ENCODE measurements at regions not wholly inside any gene's neighbourhood (a gene's known extent, or its start where the extent isn't known, plus 50 kb on each side); places are given as distances from the start of the nearest gene placed in this dataset.

GRCh38 chr5:142501890-142502289 is 177.1 kb upstream of the SPRY4 start:
- no peak overlapping the region for H3K27ac ChIP-seq (ENCODE audit: extremely low read depth, low read depth, low read length)
- no peaks in the 10 kb centered on the region for H3K9me1 ChIP-seq (ENCODE audit: control insufficient read depth, insufficient read depth, low read length)
- no TSS peak for BruUV-seq (replicated peaks)
- 5% methylated on average over 3 of the region's 3 CpGs for WGBS (ENCODE audit: insufficient coverage, low coverage, missing lambda C conversion rate)
- ChIA-PET POLR2A (no interaction called here), CTCF (ENCODE audit: low intra/inter-chr PET ratio) (no interaction called here)
- peaks cover 0 to 9% of the 10 kb centered on the region in 2 experiments; a peak in 3 of 5 replicates for H3K27me3 ChIP-seq (ENCODE audit: control insufficient read depth in 2 of 2, insufficient read depth in 2 of 2, low read length in 2 of 2)
- H3K4me3 ChIP-seq: no peak overlapping the region
- no peak overlapping the region for H3K4me2 ChIP-seq (ENCODE audit: insufficient read depth, low read length)
- H3K4me1 ChIP-seq (replicated peaks in 1 of 2; ENCODE audit: control insufficient read depth in 2 of 2, insufficient read depth in 2 of 2, low read length in 2 of 2): peaks cover 0 to 13% of the 10 kb centered on the region in 2 experiments; a peak in 3 of 5 replicates
- no peaks in the 10 kb centered on the region for H3K9me3 ChIP-seq (replicated peaks; ENCODE audit: control insufficient read depth, insufficient read depth, low read depth, low read length)
- H4K20me1 ChIP-seq (replicated peaks; ENCODE audit: control insufficient read depth, insufficient read depth, low read length): no peaks in the 10 kb centered on the region
- intact Hi-C loops (cut with micrococcal nuclease): no loop called here
- no peaks in the 10 kb centered on the region for H3K79me2 ChIP-seq (ENCODE audit: control insufficient read depth, insufficient read depth, low read length)
- no peak overlapping the region for H3K9ac ChIP-seq (ENCODE audit: insufficient read depth in 1 of 2, low read depth in 2 of 2, low read length in 2 of 2)
- ATAC-seq: no peak
- H3K36me3 ChIP-seq (ENCODE audit: control insufficient read depth, insufficient read depth, low read length): no peaks in the 10 kb centered on the region
- 0 out of 4 replicates have a peak, but pooled peaks of 1 of the 2 experiments have one; percentile 17 for TF ChIP-seq RAD21 (CRISPR knock-in tag; conservative IDR thresholded peaks at IDR 0.05 in 1 of 2, IDR thresholded peaks at IDR 0.05 in 1 of 2)
- TF ChIP-seq ARHGAP35 (IDR thresholded peaks at IDR 0.05; ENCODE audit: partially characterized antibody): no peak
- in situ Hi-C loops (cut with MboI): no loop called here
- H2AFZ ChIP-seq (ENCODE audit: low read depth, low read length): no peak overlapping the region
- FAIRE-seq: no peak
- DNase-seq (ENCODE audit: extremely low read depth in 1 of 4, low spot score in 3 of 4): no peak

GRCh38 chr5:142500227-142500905 is 175.5 kb upstream of the SPRY4 start:
- 9% methylated on average over 3 of the region's 3 CpGs for WGBS (ENCODE audit: insufficient coverage, low coverage, missing lambda C conversion rate)
- FAIRE-seq (no peak), ATAC-seq (no peak), DNase-seq (ENCODE audit: extremely low read depth in 1 of 4, low spot score in 3 of 4) (no peak)
- H3K79me2 ChIP-seq (ENCODE audit: control insufficient read depth, insufficient read depth, low read length): no peaks in the 10 kb centered on the region
- ChIA-PET POLR2A (interaction anchor here (0.7 to 1.0 kb wide), 2 partner anchors 19 to 191 kb away, joined by 3 to 4 read pairs; no protein-coding TSS in a partner anchor), CTCF (ENCODE audit: low intra/inter-chr PET ratio) (no interaction called here)
- no peak overlapping the region for H2AFZ ChIP-seq (ENCODE audit: low read depth, low read length)
- no peaks in the 10 kb centered on the region for H3K4me1 ChIP-seq (replicated peaks in 1 of 2; ENCODE audit: control insufficient read depth in 2 of 2, insufficient read depth in 2 of 2, low read length in 2 of 2)
- H3K27me3 ChIP-seq (ENCODE audit: control insufficient read depth in 2 of 2, insufficient read depth in 2 of 2, low read length in 2 of 2): peaks cover 0 to 9% of the 10 kb centered on the region in 2 experiments; a peak in 3 of 5 replicates
- H3K9me3 ChIP-seq (replicated peaks; ENCODE audit: control insufficient read depth, insufficient read depth, low read depth, low read length): no peaks in the 10 kb centered on the region
- H4K20me1 ChIP-seq (replicated peaks; ENCODE audit: control insufficient read depth, insufficient read depth, low read length): no peaks in the 10 kb centered on the region
- no peaks in the 10 kb centered on the region for H3K9me1 ChIP-seq (ENCODE audit: control insufficient read depth, insufficient read depth, low read length)
- BruUV-seq (replicated peaks): no TSS peak
- no peak overlapping the region for H3K4me3 ChIP-seq
- no peak overlapping the region for H3K9ac ChIP-seq (ENCODE audit: insufficient read depth in 1 of 2, low read depth in 2 of 2, low read length in 2 of 2)
- H3K4me2 ChIP-seq (ENCODE audit: insufficient read depth, low read length): no peak overlapping the region
- H3K27ac ChIP-seq (ENCODE audit: extremely low read depth, low read depth, low read length): no peak overlapping the region
- intact Hi-C loops (cut with micrococcal nuclease) (no loop called here), in situ Hi-C loops (cut with MboI) (no loop called here)
- no peaks in the 10 kb centered on the region for H3K36me3 ChIP-seq (ENCODE audit: control insufficient read depth, insufficient read depth, low read length)
- TF ChIP-seq ZKSCAN1 (IDR thresholded peaks at IDR 0.05; ENCODE audit: low read depth, low read length) (peak; percentile 84), FUS (optimal IDR thresholded peaks at IDR 0.05; ENCODE audit: low read depth, low read length) (no peak)

All from K562 (cell line).